ENCODE measurements at regions not wholly inside any gene's neighbourhood (a gene's known extent, or its start where the extent isn't known, plus 50 kb on each side); places are given as distances from the start of the nearest gene placed in this dataset.

GRCh38 chr2:67686254-67686653 is 289.1 kb downstream of the ETAA1 start:
- no peaks in the 10 kb centered on the region for H3K79me2 ChIP-seq (replicated peaks; ENCODE audit: insufficient read depth, low read length)
- no peak for TF ChIP-seq EZH2 (IDR thresholded peaks at IDR 0.05; ENCODE audit: borderline replicate concordance, insufficient read depth, low read length, poor library complexity, severe bottlenecking)
- TF ChIP-seq TAF1 (IDR thresholded peaks at IDR 0.05; ENCODE audit: low read depth), result no peak
- no peak for TF ChIP-seq SMC3 (conservative IDR thresholded peaks at IDR 0.05; ENCODE audit: poor library complexity)
- no peak for TF ChIP-seq POLR2AphosphoS5 (IDR thresholded peaks at IDR 0.05)
- TF ChIP-seq CTCF (IDR thresholded peaks at IDR 0.05; ENCODE audit: poor library complexity, severe bottlenecking), result no peak
- no peak for TF ChIP-seq RAD21 (conservative IDR thresholded peaks at IDR 0.05)
- no peak for TF ChIP-seq MXI1 (conservative IDR thresholded peaks at IDR 0.05; ENCODE audit: poor library complexity, severe bottlenecking)
- TF ChIP-seq EP300 (conservative IDR thresholded peaks at IDR 0.05; ENCODE audit: poor library complexity, severe bottlenecking), result no peak
- no peak for TF ChIP-seq REST (IDR thresholded peaks at IDR 0.05; ENCODE audit: borderline replicate concordance)
- H3K27me3 ChIP-seq (ENCODE audit: insufficient read depth, low read depth, low read length), result no peaks in the 10 kb centered on the region
- H3K9me2 ChIP-seq (ENCODE audit: insufficient read depth, low read length), result no peaks in the 10 kb centered on the region
- no peaks in the 10 kb centered on the region for H3K36me3 ChIP-seq (ENCODE audit: insufficient read depth, low read length)
- H3F3A ChIP-seq (ENCODE audit: insufficient read depth, low read length, poor library complexity, severe bottlenecking), result no peaks in the 10 kb centered on the region
- no peaks in the 10 kb centered on the region for H4K20me1 ChIP-seq (ENCODE audit: insufficient read depth)
- no peak overlapping the region for H3K27ac ChIP-seq (ENCODE audit: low read length)
- H3K9ac ChIP-seq (ENCODE audit: low read length), result no peak overlapping the region
- H3K4me2 ChIP-seq (ENCODE audit: low read length), result no peak overlapping the region
- H3K4me3 ChIP-seq (ENCODE audit: low read length), result no peak overlapping the region
- H3K9me3 ChIP-seq (ENCODE audit: low read length), result no peaks in the 10 kb centered on the region
- no peak overlapping the region for H2AFZ ChIP-seq (ENCODE audit: low read depth, low read length)

GRCh38 chr2:67689186-67689585 is 292.1 kb downstream of the ETAA1 start:
- Histone ChIP-seq H4K20me1 (ENCODE audit: insufficient read depth) (no peaks in the 10 kb centered on the region), H3K4me3 (ENCODE audit: low read length) (no peak overlapping the region), H3K27ac (ENCODE audit: low read length) (no peak overlapping the region), H3K36me3 (ENCODE audit: insufficient read depth, low read length) (no peaks in the 10 kb centered on the region), H3K9me3 (ENCODE audit: low read length) (no peaks in the 10 kb centered on the region), H3K27me3 (ENCODE audit: insufficient read depth, low read depth, low read length) (no peaks in the 10 kb centered on the region), H3K4me2 (ENCODE audit: low read length) (no peak overlapping the region), H3K9ac (ENCODE audit: low read length) (no peak overlapping the region), H2AFZ (ENCODE audit: low read depth, low read length) (no peak overlapping the region), H3F3A (ENCODE audit: insufficient read depth, low read length, poor library complexity, severe bottlenecking) (no peaks in the 10 kb centered on the region), H3K9me2 (ENCODE audit: insufficient read depth, low read length) (no peaks in the 10 kb centered on the region), H3K79me2 (replicated peaks; ENCODE audit: insufficient read depth, low read length) (no peaks in the 10 kb centered on the region)
- TF ChIP-seq EP300 (conservative IDR thresholded peaks at IDR 0.05; ENCODE audit: poor library complexity, severe bottlenecking) (peak; percentile 2), RAD21 (conservative IDR thresholded peaks at IDR 0.05) (no peak)

GRCh38 chr2:67689651-67690050 is 292.5 kb downstream of the ETAA1 start:
- no peaks in the 10 kb centered on the region for H3K9me3 ChIP-seq (ENCODE audit: low read length)
- no peak overlapping the region for H3K27ac ChIP-seq (ENCODE audit: low read length)
- H3K79me2 ChIP-seq (replicated peaks; ENCODE audit: insufficient read depth, low read length), result no peaks in the 10 kb centered on the region
- H3K4me2 ChIP-seq (ENCODE audit: low read length), result no peak overlapping the region
- H3K9ac ChIP-seq (ENCODE audit: low read length), result no peak overlapping the region
- no peak overlapping the region for H2AFZ ChIP-seq (ENCODE audit: low read depth, low read length)
- H4K20me1 ChIP-seq (ENCODE audit: insufficient read depth), result no peaks in the 10 kb centered on the region
- H3K4me3 ChIP-seq (ENCODE audit: low read length), result no peak overlapping the region
- no peaks in the 10 kb centered on the region for H3K27me3 ChIP-seq (ENCODE audit: insufficient read depth, low read depth, low read length)
- no peaks in the 10 kb centered on the region for H3K36me3 ChIP-seq (ENCODE audit: insufficient read depth, low read length)
- H3K9me2 ChIP-seq (ENCODE audit: insufficient read depth, low read length), result no peaks in the 10 kb centered on the region
- TF ChIP-seq SMC3 (conservative IDR thresholded peaks at IDR 0.05; ENCODE audit: poor library complexity), result no peak
- no peak for TF ChIP-seq CTCF (IDR thresholded peaks at IDR 0.05; ENCODE audit: poor library complexity, severe bottlenecking)
- no peak for TF ChIP-seq TAF1 (IDR thresholded peaks at IDR 0.05; ENCODE audit: low read depth)
- no peak for TF ChIP-seq REST (IDR thresholded peaks at IDR 0.05; ENCODE audit: borderline replicate concordance)
- no peak for TF ChIP-seq POLR2AphosphoS5 (IDR thresholded peaks at IDR 0.05)
- no peak for TF ChIP-seq MXI1 (conservative IDR thresholded peaks at IDR 0.05; ENCODE audit: poor library complexity, severe bottlenecking)
- no peak for TF ChIP-seq RAD21 (conservative IDR thresholded peaks at IDR 0.05)
- TF ChIP-seq EZH2 (IDR thresholded peaks at IDR 0.05; ENCODE audit: borderline replicate concordance, insufficient read depth, low read length, poor library complexity, severe bottlenecking), result no peak
- no peak for TF ChIP-seq EP300 (conservative IDR thresholded peaks at IDR 0.05; ENCODE audit: poor library complexity, severe bottlenecking)
- no peaks in the 10 kb centered on the region for H3F3A ChIP-seq (ENCODE audit: insufficient read depth, low read length, poor library complexity, severe bottlenecking)

Data from neural cell (in vitro differentiated cells).